IPS DF 4.7 (cell line): ENCODE measurements at regions not wholly inside any gene's neighbourhood (a gene's known extent, or its start where the extent isn't known, plus 50 kb on each side); places are given as distances from the start of the nearest gene placed in this dataset.

ENCODE experiments used
- DNase-seq: peaks from one replicate; pipeline ENCODE4 v3.0.0-alpha.2; 2013; ENCODE audit warnings: low spot score; ENCODE audit errors: extremely low read depth

DNA sequence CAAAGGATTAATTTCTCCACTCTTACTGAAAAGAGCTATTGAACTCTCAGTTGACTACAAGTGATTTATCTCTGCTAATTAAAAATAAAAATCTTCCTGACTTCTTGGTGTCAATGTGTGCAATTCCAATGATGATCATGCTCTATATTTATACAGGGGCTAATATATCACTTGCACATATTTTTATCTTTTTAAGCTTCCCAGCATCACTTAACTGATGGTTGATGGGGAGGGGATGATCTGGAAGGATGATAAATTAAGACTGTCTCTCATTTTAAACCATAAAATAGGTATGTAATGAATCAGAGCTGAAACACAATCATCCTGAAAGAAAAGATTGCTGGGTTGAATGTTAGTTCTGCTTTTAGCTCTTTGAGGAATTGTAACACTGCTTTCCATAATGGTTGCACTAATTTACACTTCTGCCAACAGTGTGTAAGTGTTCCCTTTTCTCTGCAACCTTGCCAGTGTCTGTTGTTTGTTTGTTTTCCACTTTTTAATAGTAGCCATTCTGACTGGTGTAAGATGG is 169.6 kb upstream of the ECI2 start:
- no peak for DNase-seq

DNA sequence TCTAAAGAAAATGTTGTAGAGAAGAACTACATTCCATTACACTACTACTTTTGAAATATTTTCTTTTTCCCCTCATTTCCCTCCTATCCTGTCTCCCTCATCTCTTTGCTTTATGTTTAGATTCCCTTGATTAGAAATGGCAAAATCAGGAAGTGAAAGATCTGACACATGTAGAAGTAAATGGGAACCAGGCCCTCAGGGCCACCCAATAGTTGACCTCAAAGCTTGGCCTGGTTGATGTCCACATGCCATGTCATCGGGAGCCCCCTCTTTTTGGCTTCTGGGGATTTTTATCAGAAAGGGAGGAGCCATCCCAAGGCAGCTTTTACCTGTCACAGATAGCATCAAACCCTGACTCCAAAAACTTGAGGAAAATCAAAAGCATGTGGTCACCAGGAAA is 168.3 kb upstream of the ECI2 start:
- no peak for DNase-seq

DNA sequence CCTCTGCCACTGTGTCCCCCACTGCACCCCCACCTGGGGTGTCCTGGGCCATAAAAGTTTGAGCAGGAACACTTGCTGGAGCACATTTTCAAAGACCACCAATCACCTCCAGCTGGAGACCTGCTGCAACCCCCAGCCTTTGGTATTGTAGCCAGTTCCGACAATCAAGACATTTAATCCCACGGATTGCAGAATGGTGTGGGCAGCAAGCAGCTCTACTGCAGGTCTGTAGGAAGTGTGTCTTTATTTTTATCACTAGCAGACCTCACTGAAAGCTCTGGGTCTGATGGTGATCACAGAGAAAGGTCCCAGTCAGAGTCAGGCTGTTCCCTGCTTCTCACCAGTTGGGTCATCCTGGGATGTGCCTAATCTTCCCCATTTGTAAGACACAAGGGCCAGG is 167.1 kb upstream of the ECI2 start:
- DNase-seq = no peak

GRCh38 chr6:4301871-4302270 is 166.5 kb upstream of the ECI2 start:
- no peak for DNase-seq

GRCh38 chr6:4300917-4301316 is 165.5 kb upstream of the ECI2 start:
- no peak for DNase-seq

GRCh38 chr6:4299476-4299875 is 164.1 kb upstream of the ECI2 start:
- DNase-seq = no peak

DNA sequence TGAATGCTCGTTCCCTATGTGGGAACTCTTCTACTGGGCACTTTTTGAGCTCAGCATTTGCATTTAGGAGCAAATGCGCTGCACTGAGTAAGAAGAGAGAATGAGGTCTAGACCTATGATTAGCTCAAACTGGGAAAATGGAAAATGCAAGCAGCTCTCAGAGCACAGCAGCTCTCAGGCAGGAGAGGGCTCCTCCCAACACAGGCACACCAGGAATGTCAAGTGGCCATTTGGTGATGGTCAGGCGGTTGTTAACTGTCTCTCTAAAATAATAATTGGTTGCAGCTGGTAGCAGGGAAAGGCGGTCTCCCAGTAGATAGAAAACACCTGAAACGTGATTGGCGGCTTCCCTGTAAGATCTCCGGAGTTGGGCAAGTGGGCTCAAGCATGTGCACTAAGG is 162.0 kb upstream of the ECI2 start:
- no peak for DNase-seq

DNA sequence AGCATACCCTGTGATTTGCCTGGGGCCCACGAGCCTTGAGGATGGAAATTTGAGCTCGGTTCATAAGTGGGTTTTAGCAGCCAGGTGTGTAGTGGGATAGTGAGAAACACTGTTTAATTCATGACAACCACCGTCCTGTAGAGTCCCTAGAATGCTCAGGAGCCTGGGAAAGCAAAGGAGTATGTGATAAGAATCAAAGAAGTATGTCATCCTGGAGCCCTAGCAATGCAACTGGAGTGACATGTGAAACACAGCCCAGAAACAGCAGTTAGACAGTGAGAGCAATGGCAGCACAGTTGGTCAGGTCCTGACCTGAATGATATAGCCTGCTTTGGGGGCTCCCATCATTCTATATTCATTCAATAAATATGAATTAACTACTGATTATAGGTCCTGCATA is 161.2 kb upstream of the ECI2 start:
- DNase-seq = no peak

GRCh38 chr6:4295783-4296155 is 160.4 kb upstream of the ECI2 start:
- no peak for DNase-seq

DNA sequence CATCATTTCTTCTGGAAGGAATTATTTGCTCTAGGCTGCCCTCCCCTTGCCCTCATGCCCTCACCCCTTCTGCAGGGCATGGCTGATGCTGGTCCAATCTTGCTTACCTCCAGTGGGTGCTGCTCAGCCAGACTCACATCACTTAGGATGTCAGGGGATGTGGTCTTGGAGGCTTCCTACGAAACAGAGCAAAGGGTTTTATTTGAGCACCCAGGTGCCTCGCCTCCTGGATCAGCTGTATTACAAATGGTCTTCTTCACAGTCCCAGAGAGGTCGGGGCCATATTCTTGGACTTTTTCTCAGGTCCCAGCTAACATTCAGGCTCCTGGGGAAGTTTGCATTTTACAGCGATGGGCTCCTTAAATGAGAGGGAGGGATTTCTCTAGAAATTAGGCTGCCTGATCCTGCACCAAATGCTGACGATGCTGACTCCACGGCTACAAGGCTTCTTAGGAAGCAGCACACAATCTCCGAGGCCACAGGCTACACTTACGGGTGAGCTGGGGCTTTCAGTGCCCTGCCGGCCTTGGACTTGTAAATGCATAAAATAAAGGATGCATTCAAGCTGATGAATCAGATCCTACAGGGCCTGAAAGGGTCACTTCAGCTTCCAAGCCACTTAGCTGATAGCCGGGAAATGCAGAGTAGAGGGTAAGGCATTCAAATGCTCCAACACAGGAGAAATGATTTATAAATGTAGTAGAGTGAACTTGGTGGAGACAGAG is 159.8 kb upstream of the ECI2 start:
- no peak for DNase-seq

DNA sequence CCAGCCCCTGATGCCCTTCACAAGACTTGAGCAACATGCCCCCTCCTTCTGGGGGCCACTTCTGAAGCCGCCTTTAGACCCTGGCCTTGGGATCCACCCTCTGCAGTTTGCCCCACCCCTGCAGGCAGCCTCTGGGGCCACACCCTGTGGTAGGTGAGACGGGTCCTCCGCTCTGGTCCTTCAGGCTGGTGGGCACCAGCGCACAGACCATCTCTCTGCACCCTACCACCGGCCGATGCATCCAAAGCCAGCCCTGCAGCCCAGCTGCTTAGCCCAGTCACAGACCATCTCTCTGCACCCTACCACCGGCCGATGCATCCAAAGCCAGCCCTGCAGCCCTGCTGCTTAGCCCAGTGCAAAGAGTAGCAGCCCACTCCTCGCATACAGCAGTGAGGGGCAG is 159.3 kb upstream of the ECI2 start:
- DNase-seq = no peak

DNA sequence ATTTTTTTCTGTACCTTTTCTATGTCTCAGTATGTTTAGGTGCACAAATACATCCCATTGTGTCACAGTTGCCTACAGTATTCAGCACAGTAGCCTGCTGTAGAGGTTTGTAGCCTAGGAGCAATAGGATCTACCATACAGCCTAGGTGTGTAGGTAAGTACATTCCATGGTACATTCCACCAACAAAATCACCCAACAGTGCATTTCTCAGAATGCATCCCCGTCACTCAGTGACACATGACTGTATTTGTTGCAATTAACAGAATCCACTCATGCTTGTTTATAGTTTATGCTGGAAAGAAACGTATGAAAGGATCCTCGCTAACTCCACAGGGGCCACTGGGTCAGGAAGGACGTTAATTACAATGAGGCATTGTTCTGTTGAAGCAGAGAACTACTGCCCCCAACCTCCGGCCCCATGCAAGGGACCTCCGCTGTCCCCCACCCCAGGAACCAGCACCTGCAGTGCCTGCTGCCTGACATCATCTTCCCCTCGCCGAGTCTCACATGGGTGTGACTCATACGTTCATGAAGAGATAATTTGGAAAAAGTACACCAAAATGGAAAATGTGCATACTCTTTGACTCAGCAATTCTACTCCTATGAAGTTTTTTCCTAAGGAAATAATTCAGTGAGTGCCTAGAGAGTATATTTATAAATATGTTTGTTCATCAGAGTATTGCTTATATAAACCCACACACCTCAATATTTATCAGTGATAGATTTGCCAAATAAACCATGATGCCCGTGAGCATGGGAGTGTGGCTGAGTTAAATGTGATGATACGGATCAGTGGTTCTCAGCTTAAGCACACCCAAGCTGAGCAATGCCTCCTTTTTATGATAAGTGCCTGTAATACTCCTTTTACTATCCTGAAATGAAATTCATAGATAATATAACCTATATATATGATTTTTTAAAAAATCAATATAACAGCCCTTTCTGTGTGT is 156.4 kb upstream of the ECI2 start:
- DNase-seq = no peak

- DNase-seq = no peak
Observed at GRCh38 chr6:4289770-4290320, 154.5 kb upstream of the ECI2 start.

DNA sequence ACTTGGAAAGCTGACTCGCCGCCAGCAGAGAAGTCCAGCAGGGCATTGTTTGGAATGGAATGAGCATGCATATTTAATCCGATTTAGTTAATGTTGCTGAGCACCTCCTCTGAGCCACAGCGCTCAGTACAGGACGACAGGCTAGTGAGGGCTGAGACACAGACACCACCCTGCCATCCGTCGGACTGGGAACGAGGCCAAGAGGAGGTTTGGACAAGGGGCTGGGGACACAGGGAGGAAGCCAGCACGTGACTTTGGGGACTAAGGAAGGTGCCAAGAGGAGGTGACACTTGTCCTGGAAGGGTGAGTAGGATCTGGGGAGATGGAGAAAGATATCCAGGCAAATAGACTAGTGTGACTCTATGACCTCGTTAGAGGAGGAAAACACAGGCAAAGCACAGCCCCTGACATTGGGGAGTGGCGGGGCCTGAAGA is 152.5 kb upstream of the ECI2 start:
- DNase-seq = no peak

GRCh38 chr6:4287372-4287771 is 152.0 kb upstream of the ECI2 start:
- DNase-seq = no peak

DNA sequence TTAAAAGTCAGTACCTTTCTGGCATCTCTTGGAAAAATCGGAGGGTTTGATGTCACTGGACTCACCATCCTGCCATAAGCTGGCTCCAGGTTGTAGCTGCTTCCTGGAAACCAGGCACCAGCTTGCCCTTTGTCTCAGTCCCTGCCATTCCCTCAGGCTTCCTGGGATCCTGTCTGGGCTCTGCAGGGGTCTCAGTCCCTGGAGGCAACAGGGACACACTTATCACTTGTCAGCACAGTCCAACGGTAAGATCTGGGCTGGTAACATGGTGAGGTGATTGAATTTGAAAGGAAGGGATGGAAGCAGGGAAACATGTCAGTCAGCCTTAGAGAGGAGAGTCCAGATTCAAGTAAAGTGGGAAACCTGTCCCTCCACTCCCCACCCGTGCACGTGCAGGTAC is 147.6 kb upstream of the ECI2 start:
- DNase-seq = no peak

- DNase-seq = no peak
Observed at GRCh38 chr6:4281341-4282293, 146.2 kb upstream of the ECI2 start.

DNA sequence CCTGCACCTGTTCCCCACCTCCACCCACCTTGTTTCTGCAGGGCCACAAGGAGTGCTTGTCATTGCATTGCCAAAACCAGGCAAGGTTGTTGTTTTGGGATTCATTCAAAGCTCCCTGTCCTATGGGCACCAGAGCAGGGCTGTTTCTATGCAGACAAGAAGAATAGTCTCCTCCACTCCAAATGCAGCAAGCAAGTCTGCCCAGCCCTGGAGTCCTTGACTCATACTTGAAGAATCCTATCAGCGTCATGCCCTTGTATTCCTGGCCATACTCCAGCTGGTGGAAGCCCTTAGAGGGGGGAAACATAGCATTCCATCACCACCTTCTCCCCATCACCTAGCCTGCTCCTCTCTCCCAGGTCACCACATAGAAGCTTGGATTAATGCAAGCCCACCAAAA is 145.3 kb upstream of the ECI2 start:
- DNase-seq = no peak

GRCh38 chr6:4280031-4280430 is 144.7 kb upstream of the ECI2 start:
- no peak for DNase-seq

DNA sequence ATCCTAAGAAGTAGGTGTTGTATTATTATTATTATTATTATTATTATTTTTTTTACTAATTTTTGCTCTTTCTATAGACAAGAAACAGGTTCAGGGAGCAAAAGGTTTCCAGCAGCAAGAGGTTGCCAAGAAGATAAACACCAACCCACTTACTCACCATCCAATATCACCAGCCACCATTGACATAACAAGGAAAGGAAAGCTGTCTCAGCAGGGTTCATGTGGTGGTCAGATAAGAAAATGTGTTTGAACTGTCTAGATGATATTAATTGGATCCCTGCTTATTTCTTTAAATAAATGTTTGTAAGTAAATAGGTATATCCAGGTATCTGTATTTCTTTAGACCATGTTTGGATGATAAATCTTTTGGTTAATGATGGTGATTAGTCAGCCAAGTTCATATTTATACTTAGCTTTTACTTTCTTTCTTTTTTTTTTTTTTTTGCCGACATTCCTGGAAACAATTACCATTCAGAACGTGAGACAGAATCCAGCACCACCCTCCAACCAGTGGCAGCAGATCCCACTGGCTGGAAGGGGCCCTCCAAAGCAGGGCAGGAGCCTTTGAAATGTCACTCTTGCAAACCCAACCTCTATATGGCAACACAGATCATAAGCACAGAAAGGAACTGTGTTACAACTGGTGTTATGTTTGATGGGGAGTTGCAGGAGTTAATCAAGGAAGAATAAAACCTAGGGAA is 139.2 kb upstream of the ECI2 start:
- no peak for DNase-seq
